HEK293 (cell line): ENCODE measurements at regions not wholly inside any gene's neighbourhood (a gene's known extent, or its start where the extent isn't known, plus 50 kb on each side); places are given as distances from the start of the nearest gene placed in this dataset.

Experiments
- FEZF1 ChIP-seq: fragments of 450-650 bp; formaldehyde crosslinking; IDR thresholded peaks from 2 replicates; pipeline ENCODE4 v1.5.1; 2016; ENCODE audit warnings: missing biosample characterization, missing genetic modification characterization
- HOXA7 ChIP-seq: sonication (generic); formaldehyde crosslinking; IDR thresholded peaks from 2 replicates; pipeline ENCODE4 v1.8.1; 2022; ENCODE audit warnings: missing genetic modification reagents, borderline replicate concordance
- ZBTB17 ChIP-seq: fragments of 450-650 bp; formaldehyde crosslinking; IDR thresholded peaks from 2 replicates; pipeline ENCODE4 v1.5.1; 2016; ENCODE audit warnings: missing biosample characterization, missing genetic modification characterization
- ZBTB7A ChIP-seq: fragments of 450-650 bp; formaldehyde crosslinking; IDR thresholded peaks from 2 replicates; pipeline ENCODE4 v1.5.1; 2016; ENCODE audit warnings: low read depth, missing biosample characterization, missing genetic modification characterization
- ZNF148 ChIP-seq: fragments of 450-650 bp; formaldehyde crosslinking; IDR thresholded peaks from 2 replicates; pipeline ENCODE4 v1.5.0; 2017; ENCODE audit warnings: missing biosample characterization, missing genetic modification characterization, borderline replicate concordance
- ZNF221 ChIP-seq: fragments of 450-650 bp; formaldehyde crosslinking; IDR thresholded peaks from 2 replicates; pipeline ENCODE4 v1.5.1; 2017; ENCODE audit warnings: missing biosample characterization, missing genetic modification characterization, borderline replicate concordance
- ZNF274 ChIP-seq, 2 experiments: fragments of 200-500 bp in 1 of 2; fragments of 450-650 bp in 1 of 2; sonication (Bioruptor generic) in 1 of 2; formaldehyde crosslinking in 1 of 2; IDR thresholded peaks; 2 replicates each; pipeline versions ENCODE4 v1.5.1 to v1.6.1; 2014 to 2016; ENCODE audit warnings: borderline replicate concordance in 1 of 2, inconsistent platforms in 1 of 2, low read length in 1 of 2, missing biosample characterization in 1 of 2, missing genetic modification characterization in 1 of 2
- TF ChIP-seq, protein P1 (sequence below): fragments of 450-650 bp; formaldehyde crosslinking; IDR thresholded peaks from 2 replicates; pipeline ENCODE4 v1.5.1; 2016; ENCODE audit warnings: missing biosample characterization, missing genetic modification characterization

GRCh38 chr5:44674461-44674860 is 134.3 kb upstream of the MRPS30 start:
- no peak for TF ChIP-seq ZNF274 (IDR thresholded peaks at IDR 0.05; ENCODE audit: low read length)
- no peak for TF ChIP-seq ZNF274 (tag by site-specific recombination; IDR thresholded peaks at IDR 0.05; ENCODE audit: borderline replicate concordance)
- TF ChIP-seq ZNF148 (tag by site-specific recombination): no peak
- no peak for TF ChIP-seq ZBTB17 (tag by site-specific recombination)
- TF ChIP-seq FEZF1 (tag by site-specific recombination): no peak
- no peak for TF ChIP-seq ZNF221 (tag by site-specific recombination)
- TF ChIP-seq, protein P1, sequence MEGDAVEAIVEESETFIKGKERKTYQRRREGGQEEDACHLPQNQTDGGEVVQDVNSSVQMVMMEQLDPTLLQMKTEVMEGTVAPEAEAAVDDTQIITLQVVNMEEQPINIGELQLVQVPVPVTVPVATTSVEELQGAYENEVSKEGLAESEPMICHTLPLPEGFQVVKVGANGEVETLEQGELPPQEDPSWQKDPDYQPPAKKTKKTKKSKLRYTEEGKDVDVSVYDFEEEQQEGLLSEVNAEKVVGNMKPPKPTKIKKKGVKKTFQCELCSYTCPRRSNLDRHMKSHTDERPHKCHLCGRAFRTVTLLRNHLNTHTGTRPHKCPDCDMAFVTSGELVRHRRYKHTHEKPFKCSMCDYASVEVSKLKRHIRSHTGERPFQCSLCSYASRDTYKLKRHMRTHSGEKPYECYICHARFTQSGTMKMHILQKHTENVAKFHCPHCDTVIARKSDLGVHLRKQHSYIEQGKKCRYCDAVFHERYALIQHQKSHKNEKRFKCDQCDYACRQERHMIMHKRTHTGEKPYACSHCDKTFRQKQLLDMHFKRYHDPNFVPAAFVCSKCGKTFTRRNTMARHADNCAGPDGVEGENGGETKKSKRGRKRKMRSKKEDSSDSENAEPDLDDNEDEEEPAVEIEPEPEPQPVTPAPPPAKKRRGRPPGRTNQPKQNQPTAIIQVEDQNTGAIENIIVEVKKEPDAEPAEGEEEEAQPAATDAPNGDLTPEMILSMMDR: no peak
- TF ChIP-seq ZBTB7A (tag by site-specific recombination): no peak
- no peak for TF ChIP-seq HOXA7 (CRISPR knock-in tag)
